GM18861 (cell line): ENCODE measurements at regions not wholly inside any gene's neighbourhood (a gene's known extent, or its start where the extent isn't known, plus 50 kb on each side); places are given as distances from the start of the nearest gene placed in this dataset.
A peak's percentile ranks its signal among the peaks of the same experiment; 100 is the strongest.

Experiments
- ATAC-seq: cut with Tn5 transposase; IDR thresholded peaks from one replicate; pipeline ENCODE4 v1.9.1; 2021; ENCODE audit not compliant: unreplicated experiment

GRCh38 chr2:221145396-221145795, 426.7 kb downstream of the EPHA4 start:
- no peak for ATAC-seq

- no peak for ATAC-seq
Measured at GRCh38 chr2:221153226-221153625, 418.9 kb downstream of the EPHA4 start.

GRCh38 chr2:221154176-221154575, 417.9 kb downstream of the EPHA4 start:
- no peak for ATAC-seq

DNA sequence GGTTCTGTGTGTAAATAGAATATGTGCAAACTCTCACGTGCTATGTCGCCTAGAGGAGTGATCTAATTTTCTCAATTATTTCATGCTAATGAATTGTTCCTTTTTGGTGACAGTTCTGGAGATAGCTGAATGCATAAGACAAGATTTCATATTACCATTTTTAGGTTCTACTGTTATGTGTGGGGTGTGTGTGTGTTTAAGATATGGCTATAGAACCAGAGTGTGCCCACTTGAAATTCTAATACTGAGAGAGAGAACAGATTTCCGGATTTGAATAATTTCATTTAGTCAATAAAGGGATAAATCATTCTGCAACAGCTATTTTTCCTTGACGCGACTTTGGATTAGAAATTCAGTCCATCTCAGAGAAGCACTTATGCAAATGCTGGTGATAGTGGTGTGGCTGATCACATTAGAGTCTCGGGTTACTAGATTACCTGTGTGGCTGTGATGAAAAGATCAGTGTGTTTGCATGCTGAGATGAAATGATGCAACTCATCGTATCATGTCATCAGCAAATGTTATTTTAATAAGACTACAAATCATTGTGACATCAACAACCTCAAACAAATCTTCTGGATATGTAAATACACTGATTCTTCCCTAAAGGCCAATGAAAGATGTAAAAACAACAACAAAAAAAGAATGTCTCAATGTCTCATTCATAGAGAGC, 415.9 kb downstream of the EPHA4 start:
- no peak for ATAC-seq

- no peak for ATAC-seq
Measured at GRCh38 chr2:221161186-221161585, 410.9 kb downstream of the EPHA4 start.

GRCh38 chr2:221166292-221166691, 405.8 kb downstream of the EPHA4 start:
- peak; percentile 51 for ATAC-seq

DNA sequence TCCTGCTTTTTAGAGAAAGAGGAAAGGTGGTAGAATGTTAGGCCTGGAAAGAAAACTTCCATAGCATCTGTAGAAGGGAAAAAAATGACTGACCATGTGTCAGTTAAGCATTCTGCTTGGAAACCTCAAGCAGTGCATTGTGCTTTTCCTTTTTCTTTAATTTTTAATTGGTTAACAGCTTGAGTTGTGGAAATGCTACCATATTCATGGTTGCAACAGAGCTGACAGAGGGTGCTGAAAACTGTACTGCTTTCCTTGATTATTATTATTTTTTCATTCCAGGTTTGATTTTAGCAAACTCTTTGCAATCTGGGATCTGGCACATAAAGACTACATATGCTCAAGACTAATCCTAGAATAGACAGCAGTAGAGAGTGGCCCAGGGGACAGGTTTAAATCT, 404.5 kb downstream of the EPHA4 start:
- ATAC-seq: no peak

GRCh38 chr2:221169724-221170123, 402.4 kb downstream of the EPHA4 start:
- no peak for ATAC-seq

GRCh38 chr2:221170548-221170947, 401.6 kb downstream of the EPHA4 start:
- no peak for ATAC-seq

DNA sequence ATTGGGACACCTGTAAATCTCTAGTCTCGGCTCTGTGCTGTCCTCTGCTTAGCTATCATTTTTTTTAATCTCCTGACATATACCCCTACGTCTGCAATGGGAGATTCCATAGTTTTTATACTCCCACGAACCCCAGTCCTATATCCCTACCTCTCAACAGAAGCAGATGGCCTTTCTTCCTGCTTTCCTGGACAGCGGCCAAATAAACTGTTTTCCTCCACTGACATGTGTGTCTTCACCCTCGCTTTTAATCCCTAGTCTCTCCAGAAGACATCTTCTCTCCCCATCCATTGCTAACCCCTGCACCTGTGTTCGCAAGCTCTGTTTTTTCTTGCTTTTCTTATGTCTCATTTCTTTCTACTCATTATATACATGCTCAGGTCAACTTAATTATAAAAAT, 395.4 kb downstream of the EPHA4 start:
- ATAC-seq: no peak

GRCh38 chr2:221178139-221178538, 394.0 kb downstream of the EPHA4 start:
- ATAC-seq: no peak

- ATAC-seq: no peak
Measured at GRCh38 chr2:221186873-221187272, 385.2 kb downstream of the EPHA4 start.

DNA sequence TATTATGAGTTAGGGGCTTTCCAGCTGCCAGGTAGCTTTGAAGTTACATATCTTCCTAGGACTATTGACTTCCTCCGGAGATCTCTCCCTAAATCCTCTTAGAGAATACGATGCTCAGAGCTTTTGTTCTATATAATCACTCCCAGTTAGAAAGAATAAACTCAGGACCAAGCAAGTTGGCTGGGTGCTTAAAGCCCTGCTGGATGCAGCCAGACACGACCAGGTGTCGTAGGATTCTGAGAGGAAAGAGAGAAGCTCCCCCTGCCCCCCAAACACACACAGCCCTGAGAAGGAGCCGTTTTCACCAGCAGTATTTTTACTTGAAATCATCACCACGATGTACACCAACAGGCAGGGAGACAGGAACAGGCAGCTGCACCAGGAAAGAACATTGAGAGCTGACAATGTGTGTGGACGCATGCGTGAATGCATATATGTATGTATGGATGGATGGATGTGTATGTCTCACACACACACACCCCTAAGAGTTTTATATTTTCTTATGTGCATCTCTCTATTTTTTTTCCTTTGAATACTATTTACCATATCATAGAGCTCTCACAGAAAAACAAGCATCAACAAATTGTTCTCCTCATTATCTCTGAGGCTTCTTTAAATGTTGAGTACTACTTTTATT, 382.6 kb downstream of the EPHA4 start:
- ATAC-seq: no peak

GRCh38 chr2:221195829-221196228, 376.3 kb downstream of the EPHA4 start:
- no peak for ATAC-seq

GRCh38 chr2:221197225-221197856, 374.8 kb downstream of the EPHA4 start:
- no peak for ATAC-seq

DNA sequence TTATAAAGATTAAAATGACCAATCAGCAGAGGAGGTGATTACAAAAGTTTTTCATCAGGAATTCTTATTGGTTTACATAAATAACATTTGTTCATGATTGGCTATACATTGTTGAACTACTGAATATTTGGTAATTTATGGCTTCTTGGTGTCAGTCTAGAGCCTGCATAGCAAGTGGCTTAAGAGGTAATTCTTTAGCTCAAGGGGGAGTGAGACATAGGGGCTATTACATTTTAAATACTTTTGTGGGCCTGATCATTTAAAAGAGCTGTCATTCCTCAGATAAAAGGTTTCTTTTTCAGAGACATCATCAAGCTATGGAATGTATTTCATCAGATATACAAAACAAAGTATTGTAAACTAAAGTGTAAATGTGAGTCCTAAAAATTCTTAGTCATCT, 373.8 kb downstream of the EPHA4 start:
- ATAC-seq: no peak

DNA sequence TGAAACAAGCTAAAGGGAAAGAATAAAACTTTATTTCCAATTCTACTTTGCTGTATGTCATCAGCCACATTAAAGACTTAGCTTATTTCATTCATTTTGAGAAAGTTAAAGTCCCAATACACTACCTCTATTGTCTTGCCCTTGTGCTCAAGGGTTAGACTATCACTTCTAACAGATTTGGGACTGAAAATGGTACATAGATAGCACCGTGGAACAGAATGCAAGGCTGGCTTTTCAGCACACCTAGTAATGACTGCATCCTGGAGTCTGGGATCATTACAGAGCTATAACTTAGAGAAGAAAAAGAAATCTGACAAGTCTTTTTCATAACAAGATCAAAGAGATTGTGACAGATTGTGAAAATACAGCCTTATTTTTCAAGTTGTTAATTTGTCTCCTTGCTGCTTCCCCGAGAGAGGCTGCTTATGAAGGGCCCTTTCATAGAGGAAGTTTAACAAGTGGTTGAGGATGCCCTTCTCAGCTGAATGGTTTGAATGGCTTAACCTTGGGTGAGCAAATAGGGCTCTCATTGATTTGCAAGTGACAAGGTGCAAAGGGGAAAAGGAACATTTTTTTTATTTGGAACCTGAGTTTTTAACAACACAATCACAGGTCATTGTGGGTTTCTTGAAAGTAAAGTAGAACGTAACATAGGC, 371.8 kb downstream of the EPHA4 start:
- no peak for ATAC-seq

DNA sequence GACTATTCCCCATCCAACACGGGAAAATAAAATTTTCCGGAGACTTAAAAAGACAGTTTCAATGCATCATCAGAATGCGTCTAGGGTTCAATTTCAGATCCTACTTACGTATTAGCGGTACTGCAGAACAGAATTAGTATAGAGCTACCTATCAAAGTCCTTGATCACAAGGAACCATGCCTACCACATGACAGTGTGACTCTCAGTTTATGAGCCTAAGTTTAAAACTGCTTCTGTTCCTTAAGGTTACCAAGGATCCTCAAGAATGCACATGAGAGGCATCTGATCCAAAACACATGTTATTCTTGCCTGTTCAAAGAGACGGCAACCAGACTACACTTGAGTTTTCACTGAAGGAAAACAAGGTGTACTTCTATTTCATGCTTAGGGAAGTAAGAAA, 369.7 kb downstream of the EPHA4 start:
- ATAC-seq: no peak

DNA sequence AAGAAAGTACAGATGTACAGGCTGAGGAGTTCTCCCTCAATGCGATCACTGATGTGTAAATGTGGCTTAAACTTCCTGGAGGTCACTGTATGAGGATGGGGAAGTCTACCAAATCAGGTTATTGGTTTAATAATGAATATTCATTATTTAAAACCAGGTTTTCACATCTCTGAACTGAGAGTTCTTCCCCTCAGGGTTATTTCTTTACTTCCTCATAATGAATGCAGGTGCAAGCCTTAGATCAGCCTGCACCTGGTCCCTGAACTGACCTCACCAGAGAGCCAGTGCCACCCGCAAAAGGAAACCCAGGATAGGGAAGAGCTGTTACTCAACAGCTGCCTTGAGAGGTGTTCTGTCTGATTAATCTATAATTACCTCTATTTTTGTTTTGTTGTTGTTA, 369.0 kb downstream of the EPHA4 start:
- ATAC-seq: peak; percentile 87

DNA sequence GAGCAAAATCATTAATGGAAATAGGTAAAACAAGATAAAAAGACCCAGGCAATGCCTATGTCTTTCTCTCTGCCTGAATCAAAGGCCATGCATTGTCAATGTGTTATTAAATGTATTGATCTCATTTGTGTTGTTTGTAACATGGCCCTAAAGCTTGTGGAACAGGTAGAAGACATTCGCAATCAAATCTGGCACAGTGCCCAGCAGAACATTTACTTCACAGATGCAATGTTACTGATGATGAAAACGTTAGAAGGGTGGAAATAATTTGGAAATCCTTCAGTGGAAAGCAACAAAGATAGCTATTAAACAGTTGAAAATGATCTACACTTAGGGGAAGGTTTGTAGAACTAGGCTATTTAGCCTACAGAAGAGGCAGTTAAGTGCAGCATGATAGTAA, 368.2 kb downstream of the EPHA4 start:
- no peak for ATAC-seq

GRCh38 chr2:221204699-221205098, 367.4 kb downstream of the EPHA4 start:
- ATAC-seq: no peak

DNA sequence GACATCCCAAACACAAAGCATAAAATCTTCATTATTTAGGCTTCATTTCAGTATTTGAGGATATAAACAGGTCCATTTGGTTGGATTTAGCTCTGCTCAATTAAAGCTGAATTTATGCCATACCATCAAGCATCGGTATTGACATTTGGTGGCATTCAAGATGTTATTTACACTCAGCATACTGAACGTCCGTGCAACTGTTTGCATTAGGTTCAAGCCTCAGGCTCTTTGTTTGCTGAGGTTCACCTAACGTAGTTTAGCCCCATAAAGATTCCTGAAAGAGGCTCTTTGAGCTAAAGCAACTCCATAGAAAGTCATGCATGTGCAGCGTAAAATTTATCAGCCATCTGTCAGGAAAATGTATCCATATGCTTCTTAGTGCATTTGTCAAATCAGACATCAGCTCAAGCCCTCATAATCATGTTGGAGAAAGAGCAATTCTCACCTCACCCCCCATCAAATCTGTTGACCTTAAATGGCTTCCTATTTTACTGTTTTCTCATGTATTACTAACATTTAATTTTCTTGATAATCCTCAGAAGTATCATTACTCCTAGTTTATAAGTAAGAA, 366.9 kb downstream of the EPHA4 start:
- ATAC-seq: no peak
